Body of pancreas (tissue), 4 donors: ENCODE measurements at regions not wholly inside any gene's neighbourhood (a gene's known extent, or its start where the extent isn't known, plus 50 kb on each side); places are given as distances from the start of the nearest gene placed in this dataset.

Experiments
- ATAC-seq: fragments of 150-250 bp; one replicate; pipeline ENCODE4 v1.9.1; 2016
- DNase-seq, 4 donors: peaks; one replicate each; pipeline ENCODE4 v3.0.0-alpha.2; 2019
- H3K27ac ChIP-seq, 4 donors: fragments of 200-600 bp; sonication (generic); 1 replicate in 3 of 4; 2 replicates in 1 of 4; pipeline versions ENCODE4 v1.5.1 to v1.6.1; 2016 to 2019; ENCODE audit warnings: mild to moderate bottlenecking in 1 of 4, mixed read lengths in 1 of 4, moderate library complexity in 1 of 4
- H3K27me3 ChIP-seq, 2 donors: fragments of 200-600 bp; sonication (generic); one replicate each; pipeline ENCODE4 v1.6.0; 2016; ENCODE audit warnings: mild to moderate bottlenecking in 1 of 2
- H3K36me3 ChIP-seq, 2 donors: fragments of 200-600 bp; sonication (generic); replicated peaks in 1 of 2; 2 replicates each; pipeline ENCODE4 v1.5.1; 2016; ENCODE audit warnings: low read depth in 2 of 2; ENCODE audit not compliant: insufficient read depth in 1 of 2
- H3K4me1 ChIP-seq: fragments of 200-600 bp; sonication (generic); one replicate; pipeline ENCODE4 v1.6.0; 2016
- H3K4me3 ChIP-seq, 2 donors: fragments of 200-600 bp; sonication (generic); 1 replicate in 1 of 2; 2 replicates in 1 of 2; pipeline ENCODE4 v1.5.1; 2016 to 2019
- H3K9me3 ChIP-seq, 3 donors: fragments of 200-600 bp; sonication (generic); 1 replicate in 2 of 3; 2 replicates in 1 of 3; pipeline ENCODE4 v1.5.1; 2016
- POLR2A ChIP-seq, 3 donors: fragments of 450-650 bp; IDR thresholded peaks; one replicate each; pipeline ENCODE4 v1.6.1; 2016; ENCODE audit warnings: antibody characterized with exemption in 3 of 3, mild to moderate bottlenecking in 2 of 3
- WGBS, 2 donors: methylation state at CpG; one replicate each; pipeline ENCODE4 v1.1.5; 2017; 5-methylcytosine and 5-hydroxymethylcytosine counted together
- intact Hi-C: fragments of 100-400 bp; cut with DNase I; formaldehyde crosslinking; loops from one replicate; pipeline ENCODE4 v1.15.1; 2023
- TF ChIP-seq, protein P1 (sequence below), 7 experiments: fragments of 450-650 bp in 4 of 7; fragments of 200-600 bp in 3 of 7; sonication (generic) in 3 of 7; IDR thresholded peaks; one replicate each; pipeline ENCODE4 v1.5.1; 2016 to 2019; ENCODE audit warnings: antibody characterized with exemption in 7 of 7

DNA sequence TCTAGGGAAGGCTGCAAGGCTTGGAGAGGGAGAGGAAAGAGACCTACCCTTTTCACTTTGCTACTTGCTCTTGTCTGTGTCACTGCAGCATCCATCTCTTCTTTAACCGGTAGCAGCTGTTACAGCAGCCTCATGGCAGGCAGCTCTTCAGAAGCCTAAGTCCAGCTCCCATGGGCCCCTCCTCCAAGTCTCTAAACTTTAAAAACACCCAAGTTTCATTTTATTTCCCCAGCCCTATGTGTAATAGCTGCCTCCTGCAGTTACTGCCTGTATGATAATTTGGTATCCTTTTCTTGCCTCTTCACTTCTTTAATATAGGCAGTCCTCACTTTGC, 313.1 kb upstream of the PIK3R1 start:
- DNase-seq (no peak), ATAC-seq (no peak)
- H3K4me3 ChIP-seq, result no peak overlapping the region
- H3K27me3 ChIP-seq, result no peaks in the 10 kb centered on the region
- intact Hi-C loops, result no loop called here
- no peaks in the 10 kb centered on the region for H3K36me3 ChIP-seq
- TF ChIP-seq POLR2A (IDR thresholded peaks at IDR 0.05), result no peak
- TF ChIP-seq, protein P1, sequence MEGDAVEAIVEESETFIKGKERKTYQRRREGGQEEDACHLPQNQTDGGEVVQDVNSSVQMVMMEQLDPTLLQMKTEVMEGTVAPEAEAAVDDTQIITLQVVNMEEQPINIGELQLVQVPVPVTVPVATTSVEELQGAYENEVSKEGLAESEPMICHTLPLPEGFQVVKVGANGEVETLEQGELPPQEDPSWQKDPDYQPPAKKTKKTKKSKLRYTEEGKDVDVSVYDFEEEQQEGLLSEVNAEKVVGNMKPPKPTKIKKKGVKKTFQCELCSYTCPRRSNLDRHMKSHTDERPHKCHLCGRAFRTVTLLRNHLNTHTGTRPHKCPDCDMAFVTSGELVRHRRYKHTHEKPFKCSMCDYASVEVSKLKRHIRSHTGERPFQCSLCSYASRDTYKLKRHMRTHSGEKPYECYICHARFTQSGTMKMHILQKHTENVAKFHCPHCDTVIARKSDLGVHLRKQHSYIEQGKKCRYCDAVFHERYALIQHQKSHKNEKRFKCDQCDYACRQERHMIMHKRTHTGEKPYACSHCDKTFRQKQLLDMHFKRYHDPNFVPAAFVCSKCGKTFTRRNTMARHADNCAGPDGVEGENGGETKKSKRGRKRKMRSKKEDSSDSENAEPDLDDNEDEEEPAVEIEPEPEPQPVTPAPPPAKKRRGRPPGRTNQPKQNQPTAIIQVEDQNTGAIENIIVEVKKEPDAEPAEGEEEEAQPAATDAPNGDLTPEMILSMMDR (IDR thresholded peaks at IDR 0.05), result no peak
- H3K9me3 ChIP-seq, result no peaks in the 10 kb centered on the region
- no peak overlapping the region for H3K27ac ChIP-seq
- no peaks in the 10 kb centered on the region for H3K4me1 ChIP-seq
- WGBS, 2 donors, result 86 to 94% methylated on average over 1 of the region's 1 CpG

DNA sequence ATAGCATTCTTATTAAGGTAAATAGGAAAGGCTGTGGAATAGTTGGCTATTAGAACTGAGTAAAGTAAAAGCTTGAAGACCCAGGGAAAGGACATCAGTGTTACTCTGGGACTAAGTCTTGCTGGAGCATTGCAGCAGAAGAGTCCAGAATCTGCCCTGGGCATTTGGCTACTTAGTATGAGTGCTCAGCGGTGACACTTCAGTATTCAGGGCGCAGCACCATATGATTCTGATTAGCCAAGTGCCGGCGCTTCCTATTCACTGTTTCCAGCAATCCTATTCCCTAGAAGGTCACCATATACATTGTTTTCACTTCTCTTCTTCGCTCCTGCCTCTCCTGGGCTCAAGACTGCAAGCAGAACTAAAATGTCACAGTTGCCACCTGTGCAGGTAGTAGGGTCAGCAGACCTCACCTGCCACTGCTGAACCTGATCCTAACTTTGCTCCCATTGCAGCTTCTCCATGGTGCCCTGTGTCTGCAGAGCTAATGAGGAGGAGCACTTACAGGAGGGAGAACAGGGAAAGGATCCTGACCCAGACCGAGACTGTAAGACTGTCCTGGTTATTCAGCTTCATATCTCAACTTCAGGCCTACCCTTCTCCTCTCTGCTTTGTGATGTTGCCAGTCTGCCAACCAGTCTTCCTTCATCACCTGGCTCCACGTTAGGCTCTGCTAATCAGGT, 313.6 kb upstream of the PIK3R1 start:
- WGBS, 2 donors, result 86 to 90% methylated on average over 7 of the region's 7 CpGs
- H3K27me3 ChIP-seq, result no peaks in the 10 kb centered on the region
- ATAC-seq (no peak), DNase-seq (no peak)
- no peaks in the 10 kb centered on the region for H3K36me3 ChIP-seq
- H3K9me3 ChIP-seq, result no peaks in the 10 kb centered on the region
- no peaks in the 10 kb centered on the region for H3K4me1 ChIP-seq
- TF ChIP-seq, protein P1 (IDR thresholded peaks at IDR 0.05), result no peak
- no peak for TF ChIP-seq POLR2A (IDR thresholded peaks at IDR 0.05)
- no peak overlapping the region for H3K27ac ChIP-seq
- intact Hi-C loops, result no loop called here
- H3K4me3 ChIP-seq, result no peak overlapping the region

DNA sequence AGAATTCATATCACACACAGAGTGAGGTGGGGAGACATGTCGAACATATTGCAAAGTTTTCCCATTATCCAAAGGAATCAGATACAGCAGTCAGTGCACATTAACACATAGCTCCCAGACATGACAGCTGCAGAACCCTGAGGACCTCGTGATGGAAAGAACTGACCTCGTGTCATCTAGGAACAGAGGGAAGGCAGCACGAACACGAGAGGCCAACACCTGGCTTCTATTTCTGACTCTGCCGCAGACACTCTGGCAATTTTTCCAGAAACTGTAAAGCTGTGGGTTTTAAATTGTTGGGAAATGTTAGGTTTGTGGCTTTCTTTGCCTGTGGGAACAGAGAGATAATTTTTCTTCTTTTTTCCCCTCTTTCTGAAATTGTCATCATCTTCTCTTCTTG, 315.0 kb upstream of the PIK3R1 start:
- intact Hi-C loops, result no loop called here
- Histone ChIP-seq H3K9me3 (no peaks in the 10 kb centered on the region), H3K4me3 (no peak overlapping the region), H3K36me3 (no peaks in the 10 kb centered on the region), H3K27ac (no peak overlapping the region), H3K27me3 (no peaks in the 10 kb centered on the region), H3K4me1 (no peaks in the 10 kb centered on the region)
- WGBS, 2 donors, result 76 to 81% methylated on average over 6 of the region's 6 CpGs
- TF ChIP-seq, protein P1 (IDR thresholded peaks at IDR 0.05), result no peak
- TF ChIP-seq POLR2A (IDR thresholded peaks at IDR 0.05), result no peak
- DNase-seq (no peak), ATAC-seq (no peak)

DNA sequence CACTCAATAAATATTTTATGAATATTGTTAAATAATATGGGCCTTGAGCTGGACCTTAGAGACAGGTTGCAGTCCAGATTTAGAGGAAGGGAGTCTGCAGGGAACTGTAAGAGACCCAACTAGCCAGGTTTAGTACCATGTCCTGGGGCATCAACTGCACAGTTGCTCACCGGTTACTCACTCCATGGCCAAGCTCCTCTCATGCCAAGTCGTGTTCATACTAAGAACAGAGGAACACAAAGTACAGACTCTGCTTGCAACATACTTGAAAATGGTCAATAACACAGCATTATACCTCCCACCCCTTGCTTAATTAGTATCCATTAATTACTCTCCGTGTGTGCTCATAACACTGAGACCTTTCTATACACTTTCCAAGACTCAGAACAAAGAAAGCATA, 317.6 kb upstream of the PIK3R1 start:
- ATAC-seq (no peak), DNase-seq (no peak)
- TF ChIP-seq, protein P1 (IDR thresholded peaks at IDR 0.05), result no peak
- TF ChIP-seq POLR2A (IDR thresholded peaks at IDR 0.05), result no peak
- Histone ChIP-seq H3K27ac (no peak overlapping the region), H3K9me3 (no peaks in the 10 kb centered on the region), H3K27me3 (no peaks in the 10 kb centered on the region), H3K36me3 (no peaks in the 10 kb centered on the region), H3K4me1 (no peaks in the 10 kb centered on the region), H3K4me3 (no peak overlapping the region)
- intact Hi-C loops, result no loop called here
- 69 to 76% methylated on average over 3 of the region's 3 CpGs for WGBS, 2 donors

DNA sequence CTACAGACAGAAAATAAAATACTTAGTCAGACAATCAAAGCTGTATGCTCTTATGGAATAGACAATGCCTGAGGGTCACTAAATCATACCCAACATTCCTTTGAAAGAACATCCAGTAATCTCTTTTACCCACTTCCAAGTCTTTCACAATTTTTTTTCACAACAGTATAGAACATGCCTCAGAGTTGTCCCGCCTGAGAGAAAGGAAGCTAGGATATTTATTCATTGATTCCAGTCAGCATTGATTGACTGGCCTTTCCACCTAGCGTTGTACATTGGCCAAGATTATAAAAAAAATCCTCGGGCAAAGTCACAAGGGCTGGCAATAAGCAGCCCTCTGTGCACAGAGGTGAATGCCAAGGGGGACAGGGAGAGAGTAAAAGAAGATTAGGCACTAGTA, 318.1 kb upstream of the PIK3R1 start:
- ATAC-seq, result no peak
- Histone ChIP-seq H3K36me3 (no peaks in the 10 kb centered on the region), H3K27me3 (no peaks in the 10 kb centered on the region), H3K4me1 (no peaks in the 10 kb centered on the region), H3K4me3 (no peak overlapping the region), H3K27ac (no peak overlapping the region), H3K9me3 (no peaks in the 10 kb centered on the region)
- intact Hi-C loops, result no loop called here
- no peak for TF ChIP-seq POLR2A (IDR thresholded peaks at IDR 0.05)
- TF ChIP-seq, protein P1 (IDR thresholded peaks at IDR 0.05), result no peak
- DNase-seq, result no peak
- WGBS, 2 donors, result 18 to 32% methylated on average over 3 of the region's 3 CpGs
